AG09319 (cell line): ENCODE measurements at regions not wholly inside any gene's neighbourhood (a gene's known extent, or its start where the extent isn't known, plus 50 kb on each side); places are given as distances from the start of the nearest gene placed in this dataset.
"Not testable (repeated sequence)": the region's sequence is repeated elsewhere in the genome, so short reads cannot be mapped to it uniquely, and the experiment has no call there.

Source experiments
- DNase-seq: peaks from one replicate; pipeline ENCODE4 v3.0.0-alpha.2; 2010; ENCODE audit warnings: low read depth; ENCODE audit errors: extremely low read depth
- CTCF ChIP-seq: IDR thresholded peaks from 2 replicates; pipeline ENCODE4 v1.5.1; 2011; ENCODE audit warnings: low read depth, mild to moderate bottlenecking, inconsistent platforms, low read length, moderate library complexity

GRCh38 chr4:17436047-17436749 is 75.7 kb downstream of the QDPR start:
- DNase-seq = not testable (repeated sequence)

- no peak for TF ChIP-seq CTCF
- DNase-seq = no peak
Observed at GRCh38 chr4:17433827-17434226, 78.1 kb downstream of the QDPR start.

GRCh38 chr4:17427991-17428390 is 83.9 kb downstream of the QDPR start:
- DNase-seq = no peak
- no peak for TF ChIP-seq CTCF

GRCh38 chr4:17426222-17426621 is 85.7 kb downstream of the QDPR start:
- no peak for TF ChIP-seq CTCF
- DNase-seq = no peak

- TF ChIP-seq CTCF = no peak
- no peak for DNase-seq
Observed at GRCh38 chr4:17418010-17418409, 93.9 kb downstream of the QDPR start.

GRCh38 chr4:17414392-17414791 is 97.5 kb downstream of the QDPR start:
- no peak for TF ChIP-seq CTCF
- DNase-seq = no peak

GRCh38 chr4:17400686-17401085 is 111.2 kb downstream of the QDPR start:
- DNase-seq = no peak
- no peak for TF ChIP-seq CTCF

GRCh38 chr4:17398805-17399204 is 113.1 kb downstream of the QDPR start:
- no peak for TF ChIP-seq CTCF
- DNase-seq = no peak
